K562 (cell line): ENCODE measurements at regions not wholly inside any gene's neighbourhood (a gene's known extent, or its start where the extent isn't known, plus 50 kb on each side); places are given as distances from the start of the nearest gene placed in this dataset.

Source experiments
- ATAC-seq: fragments of 200-7000 bp; cut with Tn5 transposase; 3 replicates; pipeline ENCODE4 v1.9.1; 2020; ENCODE audit warnings: moderate library complexity
- BruUV-seq: library from RNA; stranded (reverse); fragments of 400-500 nt; replicated peaks from 2 replicates; lab custom pipeline; 2021; lab: Mats Ljungman, UMichigan
- CTCF ChIA-PET: fragments of 300-600 bp; formaldehyde crosslinking; extraction: SDS; loops from one replicate; lab custom pipeline; 2021; ENCODE audit warnings: low intra/inter-chr PET ratio; lab: Yijun Ruan, JAX
- POLR2A ChIA-PET: fragments of 300-600, 350-650 bp; sonication (Branson Sonifier 250); formaldehyde crosslinking; extraction: SDS; loops from one replicate; lab custom pipeline; 2021; ENCODE audit warnings: antibody characterized with exemption, inconsistent platforms; lab: Yijun Ruan, JAX
- DNase-seq, 4 experiments: peaks; one replicate each; pipeline versions ENCODE4 v3.0.0 to v3.0.0-alpha.2; 2011 to 2018; ENCODE audit warnings: low spot score in 3 of 4, mixed read lengths in 3 of 4; ENCODE audit errors: extremely low read depth in 1 of 4
- FAIRE-seq: peaks from 2 replicates; lab custom pipeline; 2011; peaks lifted over from hg19 to GRCh38; lab: Jason Lieb, UNC
- H2AFZ ChIP-seq: 2 replicates; pipeline ENCODE4 v1.6.0; 2011; ENCODE audit warnings: low read depth, low read length, control low read depth, inconsistent platforms
- H3K27ac ChIP-seq: fragments of 200-600 bp; 3 replicates; pipeline ENCODE4 v1.8.0; 2011; ENCODE audit warnings: low read depth, mild to moderate bottlenecking, control low read depth, inconsistent platforms, low read length, moderate library complexity, mixed read lengths; ENCODE audit errors: extremely low read depth
- H3K27me3 ChIP-seq, 2 experiments: fragments of 300-600 bp in 1 of 2; 2 replicates in 1 of 2; 3 replicates in 1 of 2; pipeline versions ENCODE4 v1.6.0 to v1.8.0; 2011; ENCODE audit warnings: inconsistent platforms in 2 of 2, low read length in 2 of 2, mild to moderate bottlenecking in 1 of 2, mixed read lengths in 1 of 2, moderate library complexity in 1 of 2; ENCODE audit not compliant: control insufficient read depth in 2 of 2, insufficient read depth in 2 of 2
- H3K36me3 ChIP-seq: fragments of 300-600 bp; 3 replicates; pipeline ENCODE4 v1.8.0; 2011; ENCODE audit warnings: mild to moderate bottlenecking, low read length, inconsistent platforms; ENCODE audit not compliant: control insufficient read depth, insufficient read depth
- H3K4me1 ChIP-seq, 2 experiments: fragments of 200-600 bp in 1 of 2; replicated peaks in 1 of 2; 2 replicates in 1 of 2; 3 replicates in 1 of 2; pipeline versions ENCODE4 v1.5.1 to v1.8.0; 2011; ENCODE audit warnings: inconsistent platforms in 2 of 2, low read length in 2 of 2, mild to moderate bottlenecking in 1 of 2, mixed read lengths in 1 of 2, moderate library complexity in 1 of 2; ENCODE audit not compliant: control insufficient read depth in 2 of 2, insufficient read depth in 2 of 2
- H3K4me2 ChIP-seq: 2 replicates; pipeline ENCODE4 v1.6.1; 2011; ENCODE audit warnings: low read length, control low read depth, inconsistent platforms, mixed read lengths; ENCODE audit not compliant: insufficient read depth
- H3K4me3 ChIP-seq: fragments of 200-600 bp; sonication (generic), shearing (Covaris generic); 2 replicates; pipeline ENCODE4 v1.5.1; 2016; ENCODE audit warnings: control low read depth, inconsistent platforms
- H3K79me2 ChIP-seq: fragments of 200-600 bp; 3 replicates; pipeline ENCODE4 v1.8.0; 2011; ENCODE audit warnings: low read length, inconsistent platforms; ENCODE audit not compliant: control insufficient read depth, insufficient read depth
- H3K9ac ChIP-seq, 2 experiments: 2 replicates each; pipeline versions ENCODE4 v1.6.0 to v1.6.1; 2011; ENCODE audit warnings: low read depth in 2 of 2, low read length in 2 of 2, control low read depth in 1 of 2, inconsistent platforms in 1 of 2, mild to moderate bottlenecking in 1 of 2, mixed read lengths in 1 of 2; ENCODE audit not compliant: insufficient read depth in 1 of 2
- H3K9me1 ChIP-seq: one replicate; pipeline ENCODE4 v1.6.0; 2011; ENCODE audit warnings: inconsistent platforms, mild to moderate bottlenecking, low read length, moderate library complexity; ENCODE audit not compliant: control insufficient read depth, insufficient read depth
- H3K9me3 ChIP-seq: replicated peaks from 2 replicates; pipeline ENCODE4 v1.5.1; 2011; ENCODE audit warnings: low read depth, low read length, inconsistent platforms; ENCODE audit not compliant: control insufficient read depth, insufficient read depth
- H4K20me1 ChIP-seq: replicated peaks from 2 replicates; pipeline ENCODE4 v1.6.1; 2011; ENCODE audit warnings: low read length, inconsistent platforms, mixed read lengths; ENCODE audit not compliant: control insufficient read depth, insufficient read depth
- GATA2 ChIP-seq: sonication (generic); formaldehyde crosslinking; IDR thresholded peaks from 2 replicates; pipeline ENCODE4 v1.4.0; 2020; ENCODE audit warnings: mild to moderate bottlenecking, missing genetic modification reagents
- JUN ChIP-seq, 2 experiments: sonication (generic) in 1 of 2; formaldehyde crosslinking in 1 of 2; IDR thresholded peaks; 2 replicates each; pipeline versions ENCODE4 v1.6.1 to v1.8.0; 2012 to 2022; ENCODE audit warnings: borderline replicate concordance in 2 of 2, mild to moderate bottlenecking in 2 of 2, improper control_type of control experiment in 1 of 2, low read depth in 1 of 2, low read length in 1 of 2, missing genetic modification reagents in 1 of 2
- MTA3 ChIP-seq: fragments of 450-650 bp; formaldehyde crosslinking; IDR thresholded peaks from 2 replicates; pipeline ENCODE4 v1.6.1; 2017; ENCODE audit warnings: mild to moderate bottlenecking, borderline replicate concordance
- NFE2 ChIP-seq: IDR thresholded peaks from 2 replicates; pipeline ENCODE4 v1.6.1; 2014; ENCODE audit warnings: antibody characterized with exemption, low read depth
- PHF8 ChIP-seq: fragments of 200-600 bp; sonication (generic); IDR thresholded peaks from 2 replicates; pipeline ENCODE4 v1.6.1; 2012; ENCODE audit warnings: mixed run types, mild to moderate bottlenecking, inconsistent platforms, low read length, moderate library complexity, borderline replicate concordance
- RREB1 ChIP-seq: fragments of 250-450 bp; sonication (Bioruptor Pico); IDR thresholded peaks from 2 replicates; pipeline ENCODE4 v1.4.0; 2020
- SIN3A ChIP-seq, 2 experiments: fragments of 150-350 bp in 1 of 2; IDR thresholded peaks; 2 replicates each; pipeline ENCODE4 v1.6.1; 2011 to 2016; ENCODE audit warnings: borderline replicate concordance in 2 of 2, low read depth in 2 of 2, low read length in 2 of 2, mild to moderate bottlenecking in 2 of 2, moderate library complexity in 2 of 2; ENCODE audit not compliant: control insufficient read depth in 1 of 2
- TOE1 ChIP-seq, 2 experiments: fragments of 450-650 bp in 1 of 2; sonication (generic) in 1 of 2; formaldehyde crosslinking in 1 of 2; IDR thresholded peaks; 2 replicates each; pipeline versions ENCODE4 v1.7.1 to v1.8.0; 2016 to 2022; ENCODE audit warnings: borderline replicate concordance in 2 of 2, mild to moderate bottlenecking in 2 of 2, antibody characterized with exemption in 1 of 2, inconsistent platforms in 1 of 2, low read depth in 1 of 2, missing genetic modification reagents in 1 of 2, moderate library complexity in 1 of 2
- ZNF311 ChIP-seq: fragments of 250-450 bp; sonication (Bioruptor Pico); IDR thresholded peaks from 2 replicates; pipeline ENCODE4 v1.4.0; 2020; ENCODE audit warnings: mild to moderate bottlenecking, moderate library complexity
- WGBS: fragments of 100-300 bp; shearing (Covaris generic); methylation state at CpG from one replicate; pipeline ENCODE4 v1.1.6; 2016; ENCODE audit warnings: low coverage, mixed read lengths; ENCODE audit not compliant: insufficient coverage; ENCODE audit errors: missing lambda C conversion rate; 5-methylcytosine and 5-hydroxymethylcytosine counted together
- in situ Hi-C: fragments of 300-500 bp; cut with MboI; formaldehyde crosslinking; loops from 4 replicates; pipeline ENCODE4 v1.15.0; 2018; ENCODE audit warnings: inconsistent platforms, mixed read lengths
- intact Hi-C: fragments of 100-400 bp; cut with micrococcal nuclease; formaldehyde crosslinking; loops from 2 replicates; pipeline ENCODE4 v1.14.2; 2022

- no peaks in the 10 kb centered on the region; a peak in 1 of 5 replicates for H3K27me3 ChIP-seq
- H4K20me1 ChIP-seq: no peaks in the 10 kb centered on the region
- H3K9ac ChIP-seq: no peak overlapping the region; a peak in 1 of 4 replicates
- H2AFZ ChIP-seq: no peak overlapping the region
- intact Hi-C loops (no loop called here), in situ Hi-C loops (no loop called here)
- no peaks in the 10 kb centered on the region for H3K36me3 ChIP-seq
- no peak for ATAC-seq
- POLR2A ChIA-PET: interaction anchor here (0.5 to 1.1 kb wide), 3 partner anchors 12 to 1003 kb away, joined by 3 to 5 read pairs (median 3); no protein-coding TSS in a partner anchor
- H3K27ac ChIP-seq: no peak overlapping the region
- no peaks in the 10 kb centered on the region for H3K79me2 ChIP-seq
- WGBS: 64% methylated on average over 1 of the region's 1 CpG
- no peak for DNase-seq
- FAIRE-seq: no peak
- no TSS peak for BruUV-seq
- no peak overlapping the region for H3K4me2 ChIP-seq
- no peaks in the 10 kb centered on the region for H3K9me3 ChIP-seq
- CTCF ChIA-PET: no interaction called here
- no peaks in the 10 kb centered on the region for H3K9me1 ChIP-seq
- peaks cover 0 to 5% of the 10 kb centered on the region in 2 experiments; a peak in 2 of 5 replicates for H3K4me1 ChIP-seq
- no peak overlapping the region for H3K4me3 ChIP-seq
- TF ChIP-seq RREB1 (CRISPR knock-in tag): no peak
- no peak for TF ChIP-seq JUN (IDR thresholded peaks at IDR 0.05; ENCODE audit: borderline replicate concordance, low read depth, low read length)
- no peak for TF ChIP-seq JUN (CRISPR knock-in tag; IDR thresholded peaks at IDR 0.05; ENCODE audit: borderline replicate concordance)
- no peak for TF ChIP-seq PHF8
- TF ChIP-seq GATA2: no peak
- TF ChIP-seq SIN3A (IDR thresholded peaks at IDR 0.05; ENCODE audit: borderline replicate concordance in 2 of 2, control insufficient read depth in 1 of 2, low read depth in 2 of 2, low read length in 2 of 2): no peak
- TF ChIP-seq TOE1 (IDR thresholded peaks at IDR 0.05; ENCODE audit: borderline replicate concordance): no peak
- TF ChIP-seq TOE1 (CRISPR knock-in tag; IDR thresholded peaks at IDR 0.05; ENCODE audit: borderline replicate concordance, low read depth): no peak
- TF ChIP-seq MTA3: no peak
- TF ChIP-seq ZNF311 (CRISPR knock-in tag): no peak
- TF ChIP-seq NFE2: no peak
These were observed 180.7 kb upstream of the PRSS16 start for GRCh38 chr6:27066802-27067201.
